HG02943 (cell line): ENCODE measurements at regions not wholly inside any gene's neighbourhood (a gene's known extent, or its start where the extent isn't known, plus 50 kb on each side); places are given as distances from the start of the nearest gene placed in this dataset.
"Not testable (repeated sequence)": the region's sequence is repeated elsewhere in the genome, so short reads cannot be mapped to it uniquely, and the experiment has no call there.

Source experiments
- ATAC-seq: cut with Tn5 transposase; IDR thresholded peaks from one replicate; pipeline ENCODE4 v1.9.1; 2021; ENCODE audit warnings: mild to moderate bottlenecking, low read depth, moderate library complexity; ENCODE audit not compliant: unreplicated experiment

- no peak for ATAC-seq
Observed at GRCh38 chrX:13387666-13388494, 68.0 kb upstream of the ATXN3L start.

GRCh38 chrX:13386636-13387035, 66.8 kb upstream of the ATXN3L start:
- ATAC-seq: no peak

- ATAC-seq: no peak
Observed at GRCh38 chrX:13386092-13386491, 66.2 kb upstream of the ATXN3L start.

GRCh38 chrX:13383907-13384306, 64.1 kb upstream of the ATXN3L start:
- no peak for ATAC-seq

- ATAC-seq: no peak
Observed at GRCh38 chrX:13381514-13381913, 61.7 kb upstream of the ATXN3L start.

- no peak for ATAC-seq
Observed at GRCh38 chrX:13380211-13380610, 60.4 kb upstream of the ATXN3L start.

- ATAC-seq: not testable (repeated sequence)
Observed at GRCh38 chrX:13378562-13379518, 59.0 kb upstream of the ATXN3L start.

GRCh38 chrX:13377550-13377934, 57.7 kb upstream of the ATXN3L start:
- no peak for ATAC-seq

GRCh38 chrX:13376857-13377549, 57.1 kb upstream of the ATXN3L start:
- ATAC-seq: no peak

- not testable (repeated sequence) for ATAC-seq
Observed at GRCh38 chrX:13375596-13375995, 55.7 kb upstream of the ATXN3L start.

GRCh38 chrX:13374364-13374763, 54.5 kb upstream of the ATXN3L start:
- ATAC-seq: no peak

- ATAC-seq: no peak
Observed at GRCh38 chrX:13373431-13374187, 53.8 kb upstream of the ATXN3L start.

- ATAC-seq: no peak
Observed at GRCh38 chrX:13373027-13373426, 53.2 kb upstream of the ATXN3L start.

- no peak for ATAC-seq
Observed at GRCh38 chrX:13372203-13372980, 52.5 kb upstream of the ATXN3L start.

GRCh38 chrX:13371186-13371585, 51.3 kb upstream of the ATXN3L start:
- ATAC-seq: no peak

GRCh38 chrX:13370713-13371112, 50.9 kb upstream of the ATXN3L start:
- ATAC-seq: no peak
